ENCODE measurements at regions not wholly inside any gene's neighbourhood (a gene's known extent, or its start where the extent isn't known, plus 50 kb on each side); places are given as distances from the start of the nearest gene placed in this dataset.

DNA sequence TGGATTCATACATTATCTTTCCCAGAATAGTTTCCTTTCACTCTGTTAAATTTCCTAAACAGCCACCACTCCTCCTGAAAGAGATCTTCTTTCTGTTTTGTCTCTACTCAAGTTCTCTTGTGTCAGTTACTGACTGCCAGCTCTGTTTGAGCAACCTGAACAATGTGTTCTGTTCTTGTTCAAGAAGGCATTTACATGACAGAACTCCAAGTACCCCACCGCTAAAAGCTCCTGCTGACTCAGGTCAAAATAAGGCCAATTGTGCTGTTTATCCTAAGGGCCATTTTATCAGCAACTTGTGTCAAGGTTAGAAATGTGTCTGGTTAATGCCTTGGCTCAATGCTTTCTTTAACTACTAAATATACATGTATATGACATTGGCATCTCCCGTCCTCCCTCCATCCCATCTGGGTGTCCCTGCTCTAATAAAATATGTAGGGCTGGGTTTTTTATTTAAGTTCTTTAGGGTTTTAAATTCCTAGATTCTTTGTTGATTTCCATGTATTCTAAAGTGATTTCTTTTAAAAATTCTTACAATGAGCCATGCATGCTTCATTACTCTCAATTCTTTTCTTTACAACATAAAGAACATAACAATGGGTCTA, 144.3 kb upstream of the PAQR3 start:
- Histone ChIP-seq H3K9me3 (peaks cover 0 to 17% of the 10 kb centered on the region in 2 donors), H3K27me3 (no peaks in the 10 kb centered on the region), H3K36me3 (no peaks in the 10 kb centered on the region), H3K4me3 (no peak overlapping the region), H3K27ac (peak overlapping the region; percentile 54 to 65), H3K4me1 (no peaks in the 10 kb centered on the region)
- no peak for DNase-seq (ENCODE audit: low spot score)
- TF ChIP-seq, protein P1, sequence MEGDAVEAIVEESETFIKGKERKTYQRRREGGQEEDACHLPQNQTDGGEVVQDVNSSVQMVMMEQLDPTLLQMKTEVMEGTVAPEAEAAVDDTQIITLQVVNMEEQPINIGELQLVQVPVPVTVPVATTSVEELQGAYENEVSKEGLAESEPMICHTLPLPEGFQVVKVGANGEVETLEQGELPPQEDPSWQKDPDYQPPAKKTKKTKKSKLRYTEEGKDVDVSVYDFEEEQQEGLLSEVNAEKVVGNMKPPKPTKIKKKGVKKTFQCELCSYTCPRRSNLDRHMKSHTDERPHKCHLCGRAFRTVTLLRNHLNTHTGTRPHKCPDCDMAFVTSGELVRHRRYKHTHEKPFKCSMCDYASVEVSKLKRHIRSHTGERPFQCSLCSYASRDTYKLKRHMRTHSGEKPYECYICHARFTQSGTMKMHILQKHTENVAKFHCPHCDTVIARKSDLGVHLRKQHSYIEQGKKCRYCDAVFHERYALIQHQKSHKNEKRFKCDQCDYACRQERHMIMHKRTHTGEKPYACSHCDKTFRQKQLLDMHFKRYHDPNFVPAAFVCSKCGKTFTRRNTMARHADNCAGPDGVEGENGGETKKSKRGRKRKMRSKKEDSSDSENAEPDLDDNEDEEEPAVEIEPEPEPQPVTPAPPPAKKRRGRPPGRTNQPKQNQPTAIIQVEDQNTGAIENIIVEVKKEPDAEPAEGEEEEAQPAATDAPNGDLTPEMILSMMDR (IDR thresholded peaks at IDR 0.05), result no peak

DNA sequence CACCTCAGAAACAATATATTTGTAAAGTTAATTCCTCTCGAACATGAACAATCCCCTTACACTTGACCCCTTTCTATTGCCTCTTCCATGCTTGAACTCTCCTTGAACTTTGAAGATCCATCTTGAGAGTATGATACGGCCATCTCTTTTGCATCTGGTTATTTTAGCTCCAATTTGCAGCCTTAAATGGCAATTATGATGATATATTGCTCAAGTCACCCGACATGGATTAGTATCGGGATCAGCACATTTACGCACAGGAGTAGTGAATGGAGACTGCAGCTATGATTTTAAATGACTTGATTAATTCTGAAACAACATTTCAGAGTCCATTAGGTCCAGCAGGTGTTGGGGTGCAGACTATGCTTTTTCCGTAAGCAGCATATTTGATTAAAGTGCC, 143.8 kb upstream of the PAQR3 start:
- no peaks in the 10 kb centered on the region for H3K36me3 ChIP-seq
- H3K4me1 ChIP-seq, result no peaks in the 10 kb centered on the region
- no peak for DNase-seq (ENCODE audit: low spot score)
- TF ChIP-seq, protein P1 (IDR thresholded peaks at IDR 0.05), result no peak
- no peaks in the 10 kb centered on the region for H3K27me3 ChIP-seq
- no peak overlapping the region for H3K4me3 ChIP-seq
- H3K9me3 ChIP-seq, result peaks cover 0 to 17% of the 10 kb centered on the region in 2 donors
- H3K27ac ChIP-seq, result peak overlapping the region; percentile 54 to 65

DNA sequence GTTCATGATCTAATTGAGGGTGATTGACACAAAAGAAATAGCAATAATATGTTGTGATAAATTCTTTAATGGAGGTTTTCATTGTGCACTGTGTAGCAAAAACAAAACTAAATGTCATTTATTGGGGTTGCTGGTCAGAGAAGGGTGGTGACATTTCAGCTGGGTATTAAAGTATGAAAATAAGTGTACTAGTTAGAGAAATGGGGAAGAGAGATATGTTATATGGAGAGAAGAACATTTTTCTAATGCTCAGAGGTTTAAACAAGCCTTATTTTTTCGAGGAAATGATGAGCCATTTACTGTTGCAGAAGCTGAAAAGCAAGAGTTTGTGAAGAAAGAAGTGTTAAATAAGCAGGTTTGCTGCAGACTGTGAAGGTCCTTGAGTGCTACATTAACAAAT, 142.7 kb upstream of the PAQR3 start:
- no peak for DNase-seq (ENCODE audit: low spot score)
- Histone ChIP-seq H3K9me3 (peaks cover 0 to 17% of the 10 kb centered on the region in 2 donors), H3K4me1 (no peaks in the 10 kb centered on the region), H3K27me3 (no peaks in the 10 kb centered on the region), H3K36me3 (no peaks in the 10 kb centered on the region), H3K27ac (no peak overlapping the region), H3K4me3 (no peak overlapping the region)
- TF ChIP-seq, protein P1 (IDR thresholded peaks at IDR 0.05), result no peak

DNA sequence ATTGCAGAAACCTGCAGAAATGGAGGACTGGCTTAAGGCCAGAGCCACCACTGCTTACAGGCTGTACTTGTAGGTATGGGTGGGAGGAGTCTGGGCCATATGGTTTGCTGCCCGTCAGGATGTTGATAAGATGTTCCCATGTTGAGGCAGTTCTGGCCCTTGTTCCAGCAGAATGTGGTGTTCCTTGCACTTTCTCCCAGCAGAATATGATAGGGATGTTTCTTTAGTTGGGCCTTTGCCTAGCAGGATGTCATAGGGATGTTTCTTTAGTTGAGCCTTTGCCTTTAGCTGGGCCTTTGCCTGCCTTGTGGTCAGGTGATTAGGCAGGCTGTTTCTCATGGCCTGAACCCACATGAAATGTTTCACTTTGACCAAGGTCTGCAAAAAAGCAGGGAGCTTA, 139.1 kb upstream of the PAQR3 start:
- TF ChIP-seq, protein P1 (IDR thresholded peaks at IDR 0.05), result no peak
- no peak overlapping the region for H3K4me3 ChIP-seq
- peaks cover 0 to 23% of the 10 kb centered on the region in 2 donors for H3K9me3 ChIP-seq
- H3K27ac ChIP-seq, result no peak overlapping the region
- no peaks in the 10 kb centered on the region for H3K36me3 ChIP-seq
- H3K4me1 ChIP-seq, result no peaks in the 10 kb centered on the region
- H3K27me3 ChIP-seq, result no peaks in the 10 kb centered on the region
- DNase-seq (ENCODE audit: low spot score), result no peak

DNA sequence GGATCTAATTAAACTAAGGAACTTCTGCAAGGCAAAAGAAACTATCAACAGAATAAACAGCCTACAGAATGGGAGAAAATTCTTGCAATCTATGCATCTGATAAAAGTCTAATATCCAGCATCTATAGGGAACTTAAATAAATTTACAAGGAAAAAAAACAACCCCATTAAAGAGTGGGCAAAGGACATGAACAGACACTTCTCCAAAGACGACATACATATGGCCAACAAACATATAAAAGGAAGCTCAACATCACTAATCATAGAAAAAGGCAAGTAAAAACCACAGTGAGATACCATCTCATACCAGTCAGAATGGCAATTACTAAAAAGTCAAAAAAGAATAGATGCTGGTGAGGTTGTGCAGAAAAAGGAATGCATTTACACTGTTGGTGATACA, 134.8 kb upstream of the PAQR3 start:
- no peak for DNase-seq (ENCODE audit: low spot score)
- Histone ChIP-seq H3K36me3 (no peaks in the 10 kb centered on the region), H3K9me3 (peaks cover 0 to 7% of the 10 kb centered on the region in 2 donors), H3K27me3 (no peaks in the 10 kb centered on the region), H3K4me3 (no peak overlapping the region), H3K4me1 (no peaks in the 10 kb centered on the region), H3K27ac (no peak overlapping the region)
- TF ChIP-seq, protein P1 (IDR thresholded peaks at IDR 0.05), result no peak

DNA sequence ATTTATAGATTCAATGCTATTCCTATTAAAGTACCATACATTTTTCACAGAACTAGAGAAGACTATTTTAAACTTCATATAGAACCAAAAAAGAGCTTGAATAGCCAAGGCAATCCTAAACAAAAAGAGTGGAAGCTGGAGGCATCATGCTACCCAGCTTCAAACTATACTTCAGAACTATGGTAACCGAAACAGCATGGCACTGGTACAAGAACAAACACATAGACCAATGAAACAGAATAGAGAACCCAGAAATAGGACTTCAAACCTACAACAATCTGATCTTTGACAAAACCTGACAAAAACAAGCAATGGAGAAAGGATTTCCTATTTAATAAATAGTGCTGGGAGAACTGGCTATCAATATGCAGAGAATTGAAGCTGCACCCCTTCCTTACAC, 134.2 kb upstream of the PAQR3 start:
- Histone ChIP-seq H3K4me1 (no peaks in the 10 kb centered on the region), H3K4me3 (no peak overlapping the region), H3K9me3 (peaks cover 0 to 7% of the 10 kb centered on the region in 2 donors), H3K36me3 (no peaks in the 10 kb centered on the region), H3K27ac (no peak overlapping the region), H3K27me3 (no peaks in the 10 kb centered on the region)
- TF ChIP-seq, protein P1 (IDR thresholded peaks at IDR 0.05), result no peak
- DNase-seq (ENCODE audit: low spot score), result no peak

Measured in right atrium auricular region (tissue), 2 donors.